GOT3 (cell line): ENCODE measurements at regions not wholly inside any gene's neighbourhood (a gene's known extent, or its start where the extent isn't known, plus 50 kb on each side); places are given as distances from the start of the nearest gene placed in this dataset.

Experiments used
- DNase-seq: peaks from one replicate; lab custom pipeline; 2025; ENCODE audit warnings: mixed read lengths; lab: John Stamatoyannopoulos, UW

- DNase-seq: no peak
Observed at GRCh38 chr12:98060411-98060810, 455.0 kb upstream of the TMPO start.

- DNase-seq: no peak
Observed at GRCh38 chr12:98062464-98063245, 452.7 kb upstream of the TMPO start.

DNA sequence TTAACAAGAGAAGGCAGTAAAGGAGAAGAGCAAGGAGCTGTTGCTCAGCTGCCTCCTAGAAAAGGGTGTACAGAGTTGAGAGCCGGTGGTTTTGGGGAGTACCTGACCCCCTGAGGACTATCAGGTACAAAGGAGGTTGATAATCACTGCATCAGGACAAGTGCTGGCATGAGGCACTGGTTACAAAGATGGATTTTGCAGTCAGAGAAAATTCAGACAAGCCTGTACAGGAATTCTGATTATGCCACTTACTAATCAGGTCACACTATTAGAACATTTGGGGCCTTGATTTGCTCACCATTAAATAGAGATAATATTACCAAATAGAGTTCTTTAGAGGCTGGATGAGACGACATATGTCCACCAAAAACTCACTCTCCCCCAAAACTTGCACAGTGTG, 450.9 kb upstream of the TMPO start:
- no peak for DNase-seq

GRCh38 chr12:98067795-98068194, 447.6 kb upstream of the TMPO start:
- no peak for DNase-seq

DNA sequence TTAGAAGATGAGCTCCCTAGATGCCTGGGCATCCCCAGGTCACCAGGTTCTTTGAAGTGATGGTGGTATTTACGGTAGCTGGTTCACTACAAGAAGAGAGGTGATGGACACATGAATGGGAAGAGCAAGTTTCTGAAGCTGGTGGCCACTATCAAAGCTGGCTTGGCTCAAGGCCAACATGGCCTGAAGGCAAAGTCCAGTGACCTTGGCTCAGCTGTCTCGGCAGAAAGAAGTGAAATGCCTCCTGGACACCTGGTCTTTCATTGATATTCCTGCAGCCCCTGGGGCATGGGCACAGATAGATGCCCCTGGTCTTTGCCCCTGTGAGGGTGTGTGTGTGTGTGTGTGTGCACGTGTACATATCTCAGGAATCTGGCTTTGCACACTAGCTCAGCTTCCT, 441.8 kb upstream of the TMPO start:
- DNase-seq: no peak

GRCh38 chr12:98074286-98074685, 441.1 kb upstream of the TMPO start:
- no peak for DNase-seq

DNA sequence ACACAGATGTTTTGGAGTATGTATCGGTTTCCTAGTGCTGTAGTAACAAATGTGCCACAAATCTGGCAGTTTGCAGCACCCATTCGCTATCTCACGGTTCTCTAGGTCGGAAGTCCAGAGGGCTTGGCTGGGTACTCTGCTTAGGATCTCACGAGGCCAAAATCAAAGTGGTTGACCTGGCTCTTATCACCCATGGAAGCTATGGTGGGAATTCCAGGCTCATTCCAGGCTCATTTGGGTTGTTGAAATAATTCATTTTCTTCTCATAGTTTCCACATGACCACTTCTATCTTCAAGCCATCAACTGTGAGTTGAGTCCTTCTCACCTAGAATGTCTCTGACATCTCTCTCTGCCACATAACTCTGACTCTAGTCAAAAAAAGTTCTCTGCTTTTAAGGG, 431.0 kb upstream of the TMPO start:
- no peak for DNase-seq

DNA sequence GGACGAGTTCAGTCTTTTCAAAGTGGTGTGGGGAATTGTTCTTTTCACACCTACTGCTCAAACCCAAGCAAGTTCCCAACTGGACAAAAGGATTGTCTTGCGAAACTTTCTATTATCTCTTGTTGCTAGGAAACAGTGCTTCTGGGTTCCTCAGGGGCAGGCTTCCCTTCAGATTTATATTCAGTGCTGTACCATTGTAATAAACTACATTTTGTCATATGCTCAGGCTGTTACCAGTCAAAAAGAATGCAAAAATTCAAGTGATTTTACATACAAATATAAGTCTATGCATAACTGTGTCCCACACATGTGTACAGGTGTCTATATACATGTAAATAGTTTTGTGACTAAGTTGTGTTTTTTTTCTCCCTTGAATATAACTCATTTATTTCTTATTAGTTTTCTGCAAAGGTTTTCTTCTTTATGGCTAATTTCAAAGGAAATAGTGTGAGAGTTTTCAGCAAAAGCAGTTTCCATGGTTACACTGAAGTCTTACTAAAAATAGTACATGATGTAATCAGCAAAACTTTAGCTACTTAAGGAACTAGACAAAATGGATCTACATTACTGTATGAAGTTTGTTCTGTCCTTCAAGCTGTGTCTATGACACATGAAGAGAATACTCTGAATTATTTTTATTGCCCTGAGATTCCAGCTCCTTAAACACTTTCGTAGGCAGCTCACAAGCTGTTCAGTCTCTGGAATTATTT, 430.2 kb upstream of the TMPO start:
- no peak for DNase-seq

- DNase-seq: no peak
Observed at GRCh38 chr12:98090731-98091130, 424.7 kb upstream of the TMPO start.

DNA sequence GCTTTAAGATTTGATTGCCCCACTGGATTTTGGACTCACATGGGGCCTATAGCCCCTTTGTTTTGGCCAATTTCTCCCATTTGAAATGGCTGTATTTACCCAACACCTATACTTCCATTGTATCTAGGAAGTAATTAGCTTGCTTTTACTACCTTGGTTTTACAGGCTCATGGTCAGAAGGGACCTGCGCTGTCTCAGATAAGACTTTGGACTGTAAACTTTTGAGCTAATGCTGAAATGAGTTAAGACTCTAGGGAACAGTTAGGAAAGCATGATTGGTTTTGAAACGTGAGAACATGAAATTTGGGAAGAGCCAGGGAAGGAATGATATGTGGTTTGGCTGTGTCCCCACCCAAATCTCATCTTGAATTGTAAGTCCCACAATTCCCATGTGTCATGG, 419.0 kb upstream of the TMPO start:
- DNase-seq: no peak

GRCh38 chr12:98106031-98106683, 409.2 kb upstream of the TMPO start:
- DNase-seq: no peak

GRCh38 chr12:98109266-98109665, 406.1 kb upstream of the TMPO start:
- no peak for DNase-seq

DNA sequence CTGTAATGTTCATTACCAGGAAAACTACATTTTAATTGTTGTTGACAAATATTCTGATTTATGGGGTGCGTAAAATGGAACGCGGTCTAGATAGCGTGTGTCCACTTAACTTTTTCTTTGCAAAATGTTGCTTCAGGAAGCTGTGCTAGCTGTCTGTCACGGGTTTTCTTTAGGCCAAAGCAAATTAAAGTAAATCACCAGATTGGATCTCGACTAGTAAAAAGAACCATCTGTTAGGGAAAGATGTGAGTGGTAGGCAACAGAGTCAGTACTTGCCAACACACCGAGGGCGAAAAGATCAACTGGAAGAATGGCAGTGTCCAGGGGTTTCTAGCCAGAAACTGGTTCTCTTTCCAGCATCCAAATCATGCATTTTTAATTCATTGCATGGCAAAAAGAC, 404.9 kb upstream of the TMPO start:
- no peak for DNase-seq

- no peak for DNase-seq
Observed at GRCh38 chr12:98113548-98113947, 401.8 kb upstream of the TMPO start.

DNA sequence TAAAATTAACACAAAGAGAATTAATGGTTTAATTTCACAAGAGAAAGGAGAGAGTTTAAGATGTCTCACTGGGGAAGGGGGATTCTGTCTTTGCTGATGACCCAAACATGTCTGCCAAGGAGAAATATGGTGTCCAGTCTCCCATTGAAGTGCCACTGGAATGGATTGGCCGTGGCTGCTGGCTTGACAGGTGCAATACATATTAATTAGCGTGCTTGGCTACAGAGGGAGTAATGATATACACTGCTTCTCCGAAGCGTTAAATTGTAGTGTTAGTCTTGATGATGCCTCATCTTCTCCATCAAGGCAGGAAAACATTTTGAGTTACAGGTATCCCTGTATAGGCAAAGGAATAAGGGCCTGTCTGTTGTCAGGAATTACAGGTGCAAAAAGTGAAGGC, 393.4 kb upstream of the TMPO start:
- DNase-seq: no peak

GRCh38 chr12:98123021-98123461, 392.3 kb upstream of the TMPO start:
- no peak for DNase-seq

GRCh38 chr12:98126637-98127335, 388.6 kb upstream of the TMPO start:
- no peak for DNase-seq

- DNase-seq: no peak
Observed at GRCh38 chr12:98127336-98127679, 388.1 kb upstream of the TMPO start.

- DNase-seq: no peak
Observed at GRCh38 chr12:98127854-98128253, 387.5 kb upstream of the TMPO start.

DNA sequence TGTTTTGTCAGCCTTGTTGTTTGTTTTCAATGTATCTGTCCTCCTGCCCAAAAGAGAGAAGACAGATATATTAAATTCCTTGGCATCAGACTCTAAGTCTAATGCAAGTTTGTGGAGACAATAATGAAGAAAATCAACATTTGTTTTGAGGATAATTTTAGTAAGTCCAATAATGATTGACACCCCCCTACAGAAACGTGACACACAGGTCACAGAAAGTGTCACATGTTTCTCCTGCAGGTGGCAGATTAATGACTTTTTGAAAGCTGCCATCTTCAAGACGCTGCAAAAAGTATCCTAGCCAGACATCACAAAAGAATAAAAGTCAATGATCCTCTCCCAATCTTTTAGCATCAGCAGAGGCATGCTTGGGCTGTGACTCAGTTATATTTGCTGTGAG, 378.8 kb upstream of the TMPO start:
- DNase-seq: no peak

- no peak for DNase-seq
Observed at GRCh38 chr12:98137278-98137677, 378.1 kb upstream of the TMPO start.

DNA sequence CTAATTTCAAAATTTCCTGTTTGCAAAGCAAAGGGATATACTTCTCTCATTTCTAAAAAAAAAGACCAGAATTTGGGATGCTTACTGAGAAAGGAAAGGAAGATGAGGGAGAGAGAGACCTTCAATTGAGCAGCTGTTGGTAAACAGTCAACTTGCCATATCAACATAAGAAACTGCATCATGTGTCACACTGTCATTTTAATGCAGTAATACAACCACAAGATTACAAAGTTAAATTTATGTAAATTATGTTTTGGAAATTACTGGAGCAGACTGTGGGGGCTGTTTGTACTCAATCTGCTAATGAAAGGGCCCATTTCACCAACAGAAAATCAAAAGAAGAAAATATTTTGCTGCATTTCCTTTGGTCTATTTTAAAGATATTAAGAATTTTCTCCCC, 370.4 kb upstream of the TMPO start:
- no peak for DNase-seq

GRCh38 chr12:98146043-98146442, 369.3 kb upstream of the TMPO start:
- no peak for DNase-seq
